DOHH2 (cell line): ENCODE measurements at regions not wholly inside any gene's neighbourhood (a gene's known extent, or its start where the extent isn't known, plus 50 kb on each side); places are given as distances from the start of the nearest gene placed in this dataset.

Source experiments
- H3F3A ChIP-seq: fragments of 200-600 bp; sonication (generic), shearing (Covaris generic); 2 replicates; pipeline ENCODE4 v1.6.0; 2016; ENCODE audit warnings: antibody characterized with exemption, mild to moderate bottlenecking; ENCODE audit not compliant: control insufficient read depth, insufficient read depth
- H3K27ac ChIP-seq: fragments of 200-600 bp; sonication (generic); 2 replicates; pipeline ENCODE4 v1.5.1; 2014; ENCODE audit warnings: low read depth, mild to moderate bottlenecking, low read length, moderate library complexity
- H3K27me3 ChIP-seq: fragments of 200-600 bp; sonication (generic); 2 replicates; pipeline ENCODE4 v1.6.1; 2014; ENCODE audit warnings: mild to moderate bottlenecking, low read length, mixed read lengths; ENCODE audit not compliant: control insufficient read depth
- H3K36me3 ChIP-seq: fragments of 200-600 bp; sonication (generic); 2 replicates; pipeline ENCODE4 v1.6.1; 2014; ENCODE audit warnings: mild to moderate bottlenecking, low read length, moderate library complexity, mixed read lengths; ENCODE audit not compliant: control insufficient read depth
- H3K4me1 ChIP-seq: fragments of 200-600 bp; sonication (generic); 2 replicates; pipeline ENCODE4 v1.6.1; 2014; ENCODE audit warnings: mild to moderate bottlenecking, low read length, mixed read lengths; ENCODE audit not compliant: control insufficient read depth
- H3K4me2 ChIP-seq: fragments of 200-600 bp; sonication (generic); 2 replicates; pipeline ENCODE4 v1.6.0; 2014; ENCODE audit warnings: mild to moderate bottlenecking, low read length, moderate library complexity
- H3K4me3 ChIP-seq: fragments of 200-600 bp; sonication (generic); 2 replicates; pipeline ENCODE4 v1.5.1; 2014; ENCODE audit warnings: mild to moderate bottlenecking, low read length, mixed read lengths
- H3K79me2 ChIP-seq: fragments of 200-600 bp; sonication (generic); 2 replicates; pipeline ENCODE4 v1.6.1; 2014; ENCODE audit warnings: mild to moderate bottlenecking, low read length, mixed read lengths; ENCODE audit not compliant: control insufficient read depth
- H3K9me2 ChIP-seq: fragments of 200-600 bp; sonication (generic); replicated peaks from 2 replicates; pipeline ENCODE4 v1.6.1; 2014; ENCODE audit warnings: mild to moderate bottlenecking, low read length, mixed read lengths; ENCODE audit not compliant: control insufficient read depth
- H3K9me3 ChIP-seq: fragments of 200-600 bp; sonication (generic); 2 replicates; pipeline ENCODE4 v1.6.1; 2014; ENCODE audit warnings: antibody characterized with exemption, low read length, mixed read lengths; ENCODE audit not compliant: control insufficient read depth, insufficient read depth
- H4K20me1 ChIP-seq: fragments of 200-600 bp; sonication (generic); 2 replicates; pipeline ENCODE4 v1.6.0; 2014; ENCODE audit warnings: low read depth, mild to moderate bottlenecking, antibody characterized with exemption, low read length, moderate library complexity; ENCODE audit not compliant: control insufficient read depth, insufficient read depth
- CTCF ChIP-seq: fragments of 200-600 bp; sonication (generic); IDR thresholded peaks from one replicate; pipeline ENCODE4 v1.5.1; 2014; ENCODE audit warnings: antibody characterized with exemption, mild to moderate bottlenecking, low read depth, low read length; ENCODE audit not compliant: poor library complexity, severe bottlenecking
- EZH2phosphoT487 ChIP-seq: fragments of 200-600 bp; sonication (generic); IDR thresholded peaks from 2 replicates; pipeline ENCODE4 v1.6.1; 2017; ENCODE audit warnings: borderline replicate concordance, mild to moderate bottlenecking, antibody characterized with exemption, low read length, moderate library complexity, mixed read lengths

GRCh38 chr13:81194362-81194761 lies 853.4 kb upstream of the SPRY2 start:
- Histone ChIP-seq H3K9me3 (no peaks in the 10 kb centered on the region; the same call in 1 of the 2 replicates), H3K27me3 (no peaks in the 10 kb centered on the region), H3K9me2 (no peaks in the 10 kb centered on the region), H3K79me2 (no peaks in the 10 kb centered on the region), H3K4me2 (no peak overlapping the region), H3K4me1 (no peaks in the 10 kb centered on the region), H3F3A (no peaks in the 10 kb centered on the region), H3K27ac (no peak overlapping the region), H4K20me1 (no peaks in the 10 kb centered on the region), H3K4me3 (no peak overlapping the region), H3K36me3 (no peaks in the 10 kb centered on the region)
- TF ChIP-seq EZH2phosphoT487 (no peak), CTCF (no peak)

- no peak overlapping the region for H3K4me3 ChIP-seq
- TF ChIP-seq EZH2phosphoT487 (no peak), CTCF (no peak)
- H3K4me2 ChIP-seq, result no peak overlapping the region
- no peaks in the 10 kb centered on the region for H4K20me1 ChIP-seq
- no peaks in the 10 kb centered on the region for H3K9me3 ChIP-seq
- no peak overlapping the region for H3K27ac ChIP-seq
- H3K9me2 ChIP-seq, result no peaks in the 10 kb centered on the region
- H3K79me2 ChIP-seq, result no peaks in the 10 kb centered on the region
- H3K4me1 ChIP-seq, result no peaks in the 10 kb centered on the region
- H3F3A ChIP-seq, result no peaks in the 10 kb centered on the region
- H3K27me3 ChIP-seq, result no peaks in the 10 kb centered on the region
- no peaks in the 10 kb centered on the region for H3K36me3 ChIP-seq
Observed at GRCh38 chr13:81184556-81185265, 843.8 kb upstream of the SPRY2 start.

DNA sequence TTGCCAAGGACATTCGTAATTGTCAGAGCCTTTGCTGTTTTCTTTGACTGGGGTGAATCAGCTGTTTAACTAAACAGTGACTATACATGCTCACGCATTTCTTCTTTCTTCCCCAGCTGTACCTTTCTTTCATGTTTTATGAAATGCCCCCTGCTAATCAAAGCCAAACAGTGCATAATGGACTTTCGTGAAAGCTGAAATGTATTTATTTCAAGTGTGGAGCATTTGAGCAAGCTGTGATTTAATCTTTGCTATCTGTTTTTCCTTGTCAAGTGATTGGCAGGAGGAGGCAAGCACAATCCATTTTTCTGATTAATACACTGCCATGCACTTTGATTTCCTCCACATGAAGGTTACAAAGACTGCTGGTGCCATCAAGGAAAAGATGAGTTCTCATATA lies 831.7 kb upstream of the SPRY2 start:
- Histone ChIP-seq H3K36me3 (no peaks in the 10 kb centered on the region), H3K9me2 (no peaks in the 10 kb centered on the region), H3K4me3 (no peak overlapping the region), H3F3A (no peaks in the 10 kb centered on the region), H3K4me2 (no peak overlapping the region), H3K9me3 (no peaks in the 10 kb centered on the region), H3K27me3 (no peaks in the 10 kb centered on the region; the same call in 1 of the 2 replicates), H4K20me1 (no peaks in the 10 kb centered on the region), H3K79me2 (no peaks in the 10 kb centered on the region), H3K4me1 (no peaks in the 10 kb centered on the region), H3K27ac (no peak overlapping the region)
- TF ChIP-seq EZH2phosphoT487, result no peak
- TF ChIP-seq CTCF, result no peak
